Activated CD4-positive, alpha-beta T cell treated with anti-CD3 and anti-CD28 coated beads, Interleukin-2, Interleukin-6, amounts not matched to agents 100 ng/mL and 50 ng/mL, durations not matched to agents 16 hours and 8 hours (primary cell): ENCODE measurements at regions not wholly inside any gene's neighbourhood (a gene's known extent, or its start where the extent isn't known, plus 50 kb on each side); places are given as distances from the start of the nearest gene placed in this dataset.

Experiments
- DNase-seq: peaks from one replicate; pipeline ENCODE4 v3.0.0-alpha.2; 2020

DNA sequence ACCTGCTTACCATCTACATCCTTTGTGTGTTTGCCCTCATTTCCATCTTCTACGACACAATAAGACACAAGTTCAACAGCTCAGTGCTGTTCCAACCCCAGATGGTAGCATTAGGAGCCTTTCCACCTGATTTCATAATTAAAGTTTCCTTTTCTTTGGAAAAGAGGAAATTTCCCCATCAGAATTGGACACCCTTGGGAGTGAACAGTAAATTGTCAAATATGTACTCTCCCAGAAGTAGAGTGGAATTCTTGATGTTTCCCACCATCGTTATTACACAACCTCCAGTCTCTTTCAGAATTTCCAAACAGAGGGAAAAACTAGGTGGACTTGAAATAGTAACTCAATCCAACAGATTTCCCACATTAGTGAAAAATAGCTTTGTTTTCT is 337.6 kb upstream of the OR4E1 start:
- DNase-seq = no peak

DNA sequence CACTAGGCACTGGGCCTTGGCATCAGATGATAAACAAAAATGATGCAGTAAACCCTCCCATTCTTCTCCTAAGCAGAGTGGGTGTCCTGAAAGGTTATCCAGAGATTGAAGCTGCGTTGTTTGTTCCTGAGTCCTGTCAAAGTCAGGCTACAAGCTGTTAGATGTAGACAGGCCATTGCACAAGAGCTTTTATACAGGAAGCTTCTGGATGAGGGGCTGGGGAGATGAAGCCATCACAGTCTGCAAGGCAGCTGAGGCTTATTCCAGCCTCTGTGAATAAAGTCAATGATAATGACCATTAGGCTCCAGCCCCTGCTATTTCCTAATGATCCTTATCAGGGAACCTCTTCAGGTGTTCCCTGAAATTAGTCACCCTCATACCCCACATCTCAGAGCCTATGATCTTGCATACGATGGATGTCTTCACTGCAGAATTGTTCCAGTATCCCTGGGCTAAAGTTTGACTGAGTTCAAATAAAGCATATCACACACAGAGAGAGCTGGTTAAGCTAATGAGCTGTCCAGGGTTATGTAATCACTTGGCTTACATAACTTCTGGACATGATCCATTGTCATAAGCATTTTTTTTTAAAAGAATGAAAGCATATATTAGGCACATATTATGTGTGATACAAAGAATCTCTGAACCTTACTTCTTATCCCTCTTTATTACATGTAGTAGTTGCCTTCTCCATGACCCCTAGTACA is 337.1 kb upstream of the OR4E1 start:
- no peak for DNase-seq

DNA sequence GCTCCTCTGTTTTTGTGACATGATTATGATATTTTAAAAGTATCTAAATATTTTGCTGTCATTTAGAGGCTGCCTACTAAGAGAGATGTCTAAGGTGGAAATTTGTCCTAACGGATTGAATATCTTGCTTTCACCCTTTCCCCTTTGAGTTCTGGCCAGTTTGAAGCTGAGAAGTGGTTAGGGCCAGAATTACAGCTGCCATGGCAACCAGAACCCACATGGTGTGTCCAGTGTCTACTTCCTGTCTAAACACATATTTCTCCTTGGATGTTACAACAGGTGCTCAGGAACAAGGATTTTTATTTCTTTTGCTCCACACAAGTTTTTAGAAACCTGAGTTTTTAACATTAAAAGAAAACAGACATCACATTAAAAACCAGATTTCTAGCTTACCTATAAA is 335.1 kb upstream of the OR4E1 start:
- DNase-seq = no peak

DNA sequence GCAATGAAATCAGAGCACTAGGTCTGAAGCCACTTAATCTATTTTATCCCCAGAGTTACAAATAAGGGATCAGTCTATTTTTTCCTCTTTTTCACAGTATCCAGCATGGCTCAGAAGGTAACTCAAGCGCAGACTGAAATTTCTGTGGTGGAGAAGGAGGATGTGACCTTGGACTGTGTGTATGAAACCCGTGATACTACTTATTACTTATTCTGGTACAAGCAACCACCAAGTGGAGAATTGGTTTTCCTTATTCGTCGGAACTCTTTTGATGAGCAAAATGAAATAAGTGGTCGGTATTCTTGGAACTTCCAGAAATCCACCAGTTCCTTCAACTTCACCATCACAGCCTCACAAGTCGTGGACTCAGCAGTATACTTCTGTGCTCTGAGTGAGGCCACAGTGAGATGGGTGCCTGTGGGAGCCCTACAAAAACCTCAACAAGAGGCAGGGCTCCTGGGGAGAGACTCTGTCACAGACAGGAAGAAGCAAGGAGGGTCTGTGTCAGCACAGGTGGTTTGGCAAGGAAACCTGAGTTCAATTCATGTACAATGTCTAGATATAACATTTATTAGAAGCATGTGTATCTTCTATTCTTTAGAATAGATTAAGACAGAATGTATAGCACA is 334.3 kb upstream of the OR4E1 start:
- no peak for DNase-seq

DNA sequence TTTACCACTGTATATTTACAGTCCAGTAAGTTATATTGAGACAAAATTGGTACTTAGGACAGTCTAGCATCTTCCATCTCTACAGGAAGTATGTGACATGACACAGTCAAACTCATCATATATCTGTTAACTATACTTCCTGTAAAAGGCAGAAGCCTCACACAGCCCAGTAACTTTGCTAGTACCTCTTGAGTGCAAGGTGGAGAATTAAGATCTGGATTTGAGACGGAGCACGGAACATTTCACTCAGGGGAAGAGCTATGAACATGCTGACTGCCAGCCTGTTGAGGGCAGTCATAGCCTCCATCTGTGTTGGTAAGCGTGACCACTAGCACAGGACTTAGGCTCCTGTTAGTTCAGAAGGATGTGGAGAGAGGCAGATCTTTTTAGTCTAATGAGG is 333.7 kb upstream of the OR4E1 start:
- DNase-seq = peak; percentile 33

DNA sequence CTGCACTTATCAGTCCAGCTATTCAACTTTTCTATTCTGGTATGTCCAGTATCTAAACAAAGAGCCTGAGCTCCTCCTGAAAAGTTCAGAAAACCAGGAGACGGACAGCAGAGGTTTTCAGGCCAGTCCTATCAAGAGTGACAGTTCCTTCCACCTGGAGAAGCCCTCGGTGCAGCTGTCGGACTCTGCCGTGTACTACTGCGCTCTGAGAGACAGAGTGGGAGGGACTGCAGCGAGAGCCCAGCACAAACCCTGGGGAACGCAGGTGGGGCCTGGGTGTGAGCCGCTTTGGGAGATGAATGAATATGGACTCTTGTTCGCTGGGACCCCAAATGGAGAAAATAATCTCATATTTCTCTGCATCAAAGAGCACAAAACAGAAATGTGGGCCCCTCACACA is 329.8 kb upstream of the OR4E1 start:
- DNase-seq = peak; percentile 34

DNA sequence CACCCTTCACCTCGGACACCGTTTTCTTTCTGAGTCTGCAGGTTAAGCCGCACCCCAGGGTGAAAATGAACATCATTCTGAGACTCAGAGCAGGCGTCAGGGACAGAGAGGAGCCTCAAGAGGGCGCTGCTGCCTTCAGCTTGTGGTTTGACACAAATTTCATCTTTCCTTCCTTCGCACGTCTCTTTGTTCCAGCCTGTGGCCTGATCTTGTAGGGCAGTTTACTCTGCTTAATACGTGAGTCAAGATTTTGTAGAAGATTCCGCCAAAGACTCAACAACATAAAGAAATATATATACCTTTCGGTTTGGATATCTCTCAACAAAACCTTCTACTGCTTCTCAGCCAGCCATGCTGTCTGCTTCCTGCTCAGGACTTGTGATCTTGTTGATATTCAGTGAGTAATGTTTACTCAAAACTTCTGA is 329.3 kb upstream of the OR4E1 start:
- DNase-seq = peak; percentile 80

DNA sequence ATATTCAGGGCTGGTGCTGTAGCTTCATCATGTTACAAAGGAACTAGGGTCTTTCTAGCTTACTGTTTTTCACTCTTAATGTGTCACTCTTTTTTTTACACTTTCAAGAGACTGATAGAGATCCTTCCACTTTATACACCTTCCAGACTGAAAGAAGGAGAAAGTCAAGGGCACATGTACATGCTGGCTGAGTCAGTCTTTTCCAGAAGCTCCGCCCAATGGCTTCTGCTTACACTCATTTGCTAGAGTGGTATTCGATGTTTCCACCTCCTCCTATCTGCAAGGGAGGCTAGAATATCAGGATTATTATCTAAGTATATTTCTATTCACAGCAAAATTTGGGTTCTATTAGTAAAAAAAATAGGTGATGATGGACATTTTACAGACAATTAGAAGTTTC is 325.8 kb upstream of the OR4E1 start:
- peak; percentile 37 for DNase-seq

DNA sequence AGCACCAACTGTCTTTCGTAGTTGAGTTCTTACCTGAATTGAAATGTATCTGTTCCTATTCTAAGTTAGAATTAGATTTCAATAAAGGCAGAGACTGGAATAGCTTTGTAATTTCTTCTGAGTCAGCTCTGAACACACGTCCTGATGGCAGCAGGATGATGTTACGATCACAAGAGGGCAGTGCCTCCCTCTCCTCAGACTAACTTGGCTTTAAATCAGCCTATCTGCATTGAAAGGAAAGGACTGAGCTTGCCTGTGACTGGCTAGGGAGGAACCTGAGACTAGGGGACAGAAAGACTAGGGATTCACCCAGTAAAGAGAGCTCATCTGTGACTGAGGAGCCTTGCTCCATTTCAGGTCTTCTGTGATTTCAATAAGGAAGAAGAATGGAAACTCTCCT is 323.7 kb upstream of the OR4E1 start:
- peak; percentile 60 for DNase-seq

DNA sequence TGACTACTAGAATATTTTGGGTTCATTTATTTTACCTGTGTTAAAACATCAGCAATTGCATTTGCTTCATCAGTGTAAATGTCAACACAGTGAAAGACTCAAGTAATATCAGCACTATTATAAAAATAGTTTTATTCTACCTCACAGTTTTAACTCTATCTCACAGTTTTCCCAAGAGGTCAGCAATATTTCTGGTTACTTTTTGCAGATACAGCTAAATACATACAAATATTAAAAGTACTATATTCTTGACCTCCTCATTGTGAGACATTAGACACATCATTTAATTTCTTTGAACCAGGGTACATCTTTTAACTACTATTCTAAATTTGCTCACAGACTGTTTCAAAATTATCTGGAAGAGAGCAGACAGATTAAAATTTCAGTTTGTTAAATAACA is 321.7 kb upstream of the OR4E1 start:
- DNase-seq = no peak

DNA sequence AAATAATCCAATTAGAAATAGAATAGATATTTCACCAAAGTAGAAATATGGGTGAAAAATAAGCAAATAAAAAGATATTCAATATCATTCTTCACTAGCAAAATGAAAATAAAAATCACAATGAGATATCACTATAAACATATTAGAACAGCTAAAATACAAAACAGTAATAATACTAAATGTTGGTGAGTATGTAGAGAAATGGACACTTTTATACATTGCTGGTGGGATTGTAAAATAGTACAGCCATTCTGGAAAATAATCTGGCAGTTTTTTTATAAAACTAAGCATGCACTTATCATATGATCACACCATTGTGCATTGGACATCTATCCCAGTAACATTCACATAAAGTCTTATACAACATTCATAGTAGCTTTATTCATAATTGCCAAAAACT is 320.2 kb upstream of the OR4E1 start:
- DNase-seq = no peak

DNA sequence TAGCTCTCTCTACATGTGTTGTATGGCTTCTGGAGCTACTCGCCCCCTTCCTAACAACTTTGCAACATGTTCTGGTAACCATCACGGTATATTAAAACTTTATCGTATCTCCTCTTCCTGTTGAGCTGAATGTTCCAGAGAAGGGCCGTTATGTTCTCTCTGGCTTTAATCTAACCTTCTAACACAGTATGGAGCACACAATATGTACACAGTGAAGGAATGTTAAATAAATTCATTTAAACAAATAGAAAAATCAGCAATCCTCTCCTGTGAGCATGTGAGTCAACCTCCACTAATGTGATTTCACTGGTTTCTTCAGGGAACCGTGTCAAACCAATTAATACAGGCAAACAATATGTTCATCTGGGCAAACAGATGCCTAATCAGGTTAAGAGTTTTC is 319.5 kb upstream of the OR4E1 start:
- DNase-seq = no peak

DNA sequence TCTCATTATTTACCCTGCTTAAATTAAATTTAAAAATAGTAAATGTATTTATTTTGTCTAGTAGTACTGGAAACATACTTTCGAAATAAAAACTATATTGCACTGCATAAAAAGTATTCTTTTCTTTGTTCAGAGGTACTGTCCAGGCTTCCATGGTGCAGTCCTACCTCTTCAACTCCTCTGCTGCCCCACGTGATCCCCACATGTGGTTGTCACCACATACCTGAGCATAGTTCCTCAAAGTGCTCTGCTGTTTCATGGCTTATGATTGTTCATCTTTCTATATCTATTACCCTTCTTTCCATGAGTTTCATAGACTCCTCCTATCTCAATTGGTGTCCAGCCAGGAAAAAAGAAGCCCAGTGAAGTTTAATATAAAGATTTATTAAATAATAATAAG is 317.5 kb upstream of the OR4E1 start:
- no peak for DNase-seq

DNA sequence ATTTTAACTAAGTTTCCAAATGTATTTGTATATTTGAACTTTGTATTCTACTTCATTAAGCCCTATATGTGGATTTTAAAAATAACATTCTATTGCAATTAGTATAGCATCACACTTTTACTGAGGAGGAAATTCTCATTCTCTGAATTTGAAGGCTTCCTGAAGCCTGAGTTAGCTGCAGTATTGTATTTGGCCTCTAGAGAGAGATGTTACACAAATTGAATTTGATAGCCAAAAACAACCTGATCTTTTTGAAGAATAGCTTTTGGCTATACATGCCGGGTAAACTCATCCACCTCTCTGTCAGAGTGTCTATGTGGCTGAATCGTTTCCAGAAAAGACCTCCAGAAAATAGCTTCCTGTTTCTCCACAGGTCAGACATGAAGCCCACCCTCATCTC is 316.5 kb upstream of the OR4E1 start:
- peak; percentile 38 for DNase-seq

DNA sequence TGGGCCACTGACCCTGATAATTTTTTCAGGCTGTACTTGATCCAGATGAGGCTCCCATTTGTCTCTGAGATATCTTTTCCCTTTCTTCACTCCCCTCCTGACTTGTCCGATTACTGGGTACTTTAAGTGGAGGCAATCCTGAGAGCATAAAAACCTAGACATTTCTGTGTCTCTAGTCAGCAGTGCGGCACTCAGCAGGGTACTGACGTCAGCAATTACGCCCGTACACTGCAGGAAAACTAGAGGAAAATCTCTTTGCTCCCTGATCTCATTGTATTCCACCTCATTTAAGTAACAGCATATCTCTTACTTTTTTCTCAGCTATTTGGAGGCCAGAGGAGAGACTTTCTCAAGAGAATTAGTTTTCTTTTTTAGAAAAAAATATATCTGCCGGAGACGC is 315.5 kb upstream of the OR4E1 start:
- DNase-seq = no peak

DNA sequence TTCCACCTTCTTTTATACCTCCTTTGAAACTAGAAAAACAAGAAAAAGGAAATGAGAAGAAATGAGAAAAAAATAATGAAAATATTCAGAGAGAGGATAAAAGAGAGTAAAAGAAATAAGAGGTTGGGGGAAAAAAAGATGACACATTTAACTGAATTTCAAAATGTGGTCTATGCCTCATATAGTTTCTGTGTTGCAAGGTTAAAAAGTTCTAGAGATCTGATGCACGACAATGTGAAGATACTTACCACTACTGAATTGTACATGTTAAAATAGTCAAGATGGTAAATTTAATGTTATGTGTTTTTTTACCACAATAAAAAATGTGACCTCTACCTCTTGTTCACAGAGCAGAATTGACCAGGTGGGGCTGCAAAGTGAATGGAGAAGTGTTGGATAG is 314.8 kb upstream of the OR4E1 start:
- DNase-seq = no peak

DNA sequence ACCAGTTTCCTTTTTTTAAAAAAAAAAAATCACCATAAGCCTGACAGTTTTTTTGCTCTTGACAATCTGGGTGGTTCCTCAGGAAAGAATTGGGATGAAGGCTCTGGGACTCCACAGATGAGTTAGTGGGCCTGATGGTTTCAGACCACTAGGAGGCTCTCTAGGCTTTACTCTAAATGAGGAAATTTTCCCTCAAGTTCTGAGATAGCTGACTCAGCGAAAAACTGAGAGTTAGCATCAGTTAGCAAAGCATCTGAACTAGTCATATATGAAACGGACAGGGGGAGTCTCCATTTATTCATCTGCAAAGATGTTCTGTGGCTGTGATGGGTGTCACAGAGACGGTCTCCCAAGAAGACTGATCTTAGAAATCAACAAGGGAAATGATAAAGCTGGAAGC is 314.3 kb upstream of the OR4E1 start:
- peak; percentile 54 for DNase-seq

DNA sequence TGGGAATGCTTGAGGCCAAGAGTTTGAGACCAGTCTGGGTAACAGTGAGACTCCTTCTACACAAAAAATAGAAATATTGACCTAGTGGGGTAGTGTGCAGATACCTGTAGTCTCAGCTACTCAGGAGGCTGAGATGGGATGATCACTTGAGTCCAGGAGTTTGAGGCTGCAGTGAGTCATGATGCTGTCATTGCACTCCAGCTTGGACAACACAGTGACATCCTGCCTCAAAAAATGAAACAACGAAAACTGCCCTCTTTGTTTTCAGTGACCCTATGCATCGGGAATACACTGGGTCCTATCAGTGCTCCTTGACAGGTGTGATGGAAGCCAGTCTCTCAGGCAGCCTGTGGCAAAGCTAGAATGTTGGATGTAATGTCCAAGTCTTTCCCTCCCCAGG is 311.5 kb upstream of the OR4E1 start:
- no peak for DNase-seq

DNA sequence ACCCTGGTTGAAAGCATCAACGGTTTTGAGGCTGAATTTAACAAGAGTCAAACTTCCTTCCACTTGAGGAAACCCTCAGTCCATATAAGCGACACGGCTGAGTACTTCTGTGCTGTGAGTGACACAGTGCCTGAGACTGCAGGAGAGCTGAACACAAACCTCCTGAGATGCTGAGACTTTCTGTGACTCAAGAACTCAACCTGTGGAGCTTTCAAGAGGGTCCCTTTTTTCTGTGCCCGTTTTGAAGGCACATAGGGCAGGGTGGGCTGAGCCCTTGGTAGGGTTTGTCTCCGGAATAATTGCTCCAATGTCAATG is 305.3 kb upstream of the OR4E1 start:
- DNase-seq = no peak

DNA sequence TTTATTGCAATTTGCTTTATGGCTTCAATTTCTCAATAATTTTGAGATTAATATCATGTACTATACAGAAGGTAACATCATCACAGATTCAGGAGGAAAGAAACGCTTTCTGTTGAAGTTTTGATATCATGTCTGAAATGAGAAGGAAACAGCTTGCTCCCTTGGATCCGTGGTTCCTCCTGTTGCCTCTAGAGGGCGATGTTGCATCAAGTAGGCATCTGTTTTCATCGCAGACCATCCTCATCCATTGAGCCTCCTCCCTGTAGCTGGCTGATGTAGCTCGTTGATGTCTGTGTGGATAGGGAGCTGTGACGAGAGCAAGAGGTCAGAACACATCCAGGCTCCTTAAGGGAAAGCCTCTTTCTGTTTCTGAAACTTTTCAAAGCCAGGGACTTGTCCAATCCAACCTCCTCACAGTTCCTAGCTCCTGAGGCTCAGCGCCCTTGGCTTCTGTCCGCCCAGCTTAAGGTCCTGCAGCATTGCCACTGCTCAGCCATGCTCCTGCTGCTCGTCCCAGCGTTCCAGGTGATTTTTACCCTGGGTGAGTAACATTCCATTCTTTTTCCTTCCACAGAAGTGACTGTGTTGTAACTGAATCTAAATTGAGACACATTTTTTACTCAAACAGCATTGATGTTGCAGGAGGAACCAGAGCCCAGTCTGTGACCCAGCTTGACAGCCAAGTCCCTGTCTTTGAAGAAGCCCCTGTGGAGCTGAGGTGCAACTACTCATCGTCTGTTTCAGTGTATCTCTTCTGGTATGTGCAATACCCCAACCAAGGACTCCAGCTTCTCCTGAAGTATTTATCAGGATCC is 304.8 kb upstream of the OR4E1 start:
- peak; percentile 79 for DNase-seq

DNA sequence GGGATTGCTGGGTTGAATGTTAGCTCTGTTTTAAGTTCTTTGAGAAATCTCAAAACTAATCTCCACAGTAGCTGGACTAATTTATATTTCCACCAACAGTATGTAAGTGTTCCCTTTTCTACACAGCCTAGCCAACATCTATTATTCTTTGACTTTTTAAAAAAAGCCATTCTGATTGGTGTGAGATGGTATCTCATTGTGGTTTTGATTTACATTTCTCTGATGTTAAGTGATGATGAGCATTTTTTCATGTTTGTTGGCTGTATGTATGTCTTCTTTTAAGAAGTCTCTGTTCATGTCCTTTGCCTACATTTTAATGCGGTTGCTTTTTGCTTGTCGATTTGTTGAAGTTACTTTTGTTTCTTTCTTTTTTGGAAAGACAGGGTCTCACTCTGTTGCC is 301.1 kb upstream of the OR4E1 start:
- no peak for DNase-seq

DNA sequence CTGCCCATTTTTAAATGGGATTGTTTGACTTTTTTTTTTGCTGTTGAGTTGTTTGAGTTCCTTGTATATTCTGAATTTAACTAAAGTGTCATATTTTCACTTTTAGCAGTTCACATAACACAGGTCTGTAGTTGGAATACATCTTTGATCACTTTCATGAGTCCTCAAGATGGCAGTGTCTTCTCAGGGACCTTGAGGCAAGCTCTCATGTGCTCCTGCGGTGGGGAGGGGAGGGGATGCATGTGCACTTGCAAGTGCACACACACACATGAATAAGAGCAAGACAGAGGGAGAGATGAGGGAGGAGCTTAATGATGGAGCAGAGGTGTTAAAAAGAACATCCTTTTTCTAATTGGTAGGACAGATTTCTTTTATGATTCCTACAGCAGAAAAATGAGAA is 291.4 kb upstream of the OR4E1 start:
- DNase-seq = peak; percentile 45

DNA sequence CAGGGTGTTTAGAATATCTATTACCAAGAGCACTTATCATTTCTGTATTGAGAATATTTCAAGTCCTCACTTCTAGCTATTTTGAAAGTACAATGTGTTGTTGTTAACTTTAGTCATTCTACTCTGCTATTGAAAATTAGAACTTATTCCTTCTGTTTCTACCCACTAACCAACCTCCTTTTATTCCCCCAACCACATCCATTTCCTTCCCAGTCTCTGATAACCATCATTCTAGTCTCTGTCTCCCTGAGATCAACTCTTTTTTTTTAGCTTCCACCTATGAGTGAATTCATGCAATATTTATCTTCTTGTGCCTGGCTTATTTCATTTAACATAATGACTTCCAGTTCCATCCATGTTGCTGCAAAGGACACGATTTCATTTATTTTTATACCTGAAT is 290.6 kb upstream of the OR4E1 start:
- DNase-seq = no peak

DNA sequence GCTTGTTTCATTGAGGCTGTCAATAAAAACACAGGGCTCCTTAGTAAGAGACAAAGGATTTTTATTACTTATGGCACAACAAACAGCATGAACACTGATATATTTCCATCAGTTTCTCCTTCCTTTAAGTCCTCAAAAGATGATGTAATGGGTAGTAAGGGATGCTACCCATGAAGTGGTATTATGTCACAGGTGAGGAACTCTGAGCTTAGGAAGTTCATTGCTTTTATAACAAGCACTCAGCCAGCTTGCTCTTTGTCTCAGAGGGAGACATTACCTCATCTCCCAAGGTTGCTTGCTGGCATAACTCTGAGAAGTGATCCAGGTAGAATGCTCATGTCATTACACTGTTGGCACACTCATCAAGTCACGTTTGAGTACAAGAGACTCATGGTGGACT is 287.0 kb upstream of the OR4E1 start:
- DNase-seq = no peak

DNA sequence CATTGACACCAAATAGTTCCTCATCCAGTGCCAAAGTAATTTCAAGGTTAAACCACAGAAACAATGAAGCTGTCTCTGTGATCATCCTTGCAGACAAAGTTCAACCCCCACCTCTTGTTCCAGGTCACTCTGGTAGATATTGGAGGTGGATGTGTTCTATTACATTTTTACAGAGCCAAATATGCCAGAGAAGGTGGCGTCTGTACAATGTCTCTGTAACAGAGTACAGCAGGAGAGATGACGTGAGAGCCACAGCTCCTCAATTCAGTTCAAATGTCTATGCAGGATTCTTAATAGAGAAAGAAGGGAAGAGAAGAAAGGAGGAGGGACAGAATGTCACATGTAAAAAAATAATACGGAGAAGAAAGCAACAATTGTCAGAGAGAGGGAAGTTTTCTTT is 268.3 kb upstream of the OR4E1 start:
- DNase-seq = no peak
